ENCODE measurements at regions not wholly inside any gene's neighbourhood (a gene's known extent, or its start where the extent isn't known, plus 50 kb on each side); places are given as distances from the start of the nearest gene placed in this dataset.

DNA sequence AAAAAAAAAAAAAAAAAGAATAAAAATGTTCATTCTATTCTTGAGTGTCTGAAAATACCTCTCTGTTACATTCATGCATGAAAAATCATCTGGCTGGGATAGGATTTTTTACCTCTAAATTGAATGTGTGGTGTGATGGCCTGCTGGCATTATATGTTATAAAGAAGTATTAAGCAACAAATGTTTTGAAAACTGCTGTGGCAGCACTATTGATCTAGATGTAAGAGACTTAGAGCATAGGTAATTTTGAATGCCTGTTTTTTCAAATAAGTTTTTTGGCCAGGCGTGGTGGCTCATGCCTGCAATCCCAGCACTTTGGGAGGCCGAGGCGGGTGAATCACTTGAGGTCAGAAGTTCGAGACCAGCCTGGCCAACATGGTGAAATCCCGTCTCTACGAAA is 147.0 kb upstream of the LINC00305 start:
- H3K9me2 ChIP-seq (replicated peaks; ENCODE audit: insufficient read depth, low read length): no peaks in the 10 kb centered on the region
- H3K4me2 ChIP-seq (ENCODE audit: low read depth, low read length, poor library complexity, severe bottlenecking): no peak overlapping the region
- H3K9me3 ChIP-seq (ENCODE audit: insufficient read depth, low read length): no peaks in the 10 kb centered on the region
- TF ChIP-seq EZH2phosphoT487 (conservative IDR thresholded peaks at IDR 0.05; ENCODE audit: low read length): no peak
- TF ChIP-seq, protein P1, sequence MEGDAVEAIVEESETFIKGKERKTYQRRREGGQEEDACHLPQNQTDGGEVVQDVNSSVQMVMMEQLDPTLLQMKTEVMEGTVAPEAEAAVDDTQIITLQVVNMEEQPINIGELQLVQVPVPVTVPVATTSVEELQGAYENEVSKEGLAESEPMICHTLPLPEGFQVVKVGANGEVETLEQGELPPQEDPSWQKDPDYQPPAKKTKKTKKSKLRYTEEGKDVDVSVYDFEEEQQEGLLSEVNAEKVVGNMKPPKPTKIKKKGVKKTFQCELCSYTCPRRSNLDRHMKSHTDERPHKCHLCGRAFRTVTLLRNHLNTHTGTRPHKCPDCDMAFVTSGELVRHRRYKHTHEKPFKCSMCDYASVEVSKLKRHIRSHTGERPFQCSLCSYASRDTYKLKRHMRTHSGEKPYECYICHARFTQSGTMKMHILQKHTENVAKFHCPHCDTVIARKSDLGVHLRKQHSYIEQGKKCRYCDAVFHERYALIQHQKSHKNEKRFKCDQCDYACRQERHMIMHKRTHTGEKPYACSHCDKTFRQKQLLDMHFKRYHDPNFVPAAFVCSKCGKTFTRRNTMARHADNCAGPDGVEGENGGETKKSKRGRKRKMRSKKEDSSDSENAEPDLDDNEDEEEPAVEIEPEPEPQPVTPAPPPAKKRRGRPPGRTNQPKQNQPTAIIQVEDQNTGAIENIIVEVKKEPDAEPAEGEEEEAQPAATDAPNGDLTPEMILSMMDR (IDR thresholded peaks at IDR 0.05; ENCODE audit: insufficient read depth, low read length, poor library complexity, severe bottlenecking): no peak
- no peak overlapping the region for H3K27ac ChIP-seq (ENCODE audit: low read depth, low read length)
- H3K79me2 ChIP-seq (ENCODE audit: insufficient read depth, low read length): no peaks in the 10 kb centered on the region
- H3K9ac ChIP-seq (ENCODE audit: low read length): no peak overlapping the region
- no peak overlapping the region for H2AFZ ChIP-seq (ENCODE audit: low read depth, low read length, severe bottlenecking)
- no peaks in the 10 kb centered on the region for H3K27me3 ChIP-seq (ENCODE audit: low read length)
- no peaks in the 10 kb centered on the region for H4K20me1 ChIP-seq (ENCODE audit: low read depth, low read length)
- no peaks in the 10 kb centered on the region for H3F3A ChIP-seq (ENCODE audit: insufficient read depth)
- no peak overlapping the region for H3K4me3 ChIP-seq (ENCODE audit: insufficient read depth, low read length, poor library complexity, severe bottlenecking)
- H3K36me3 ChIP-seq (ENCODE audit: low read length): no peaks in the 10 kb centered on the region

- no peaks in the 10 kb centered on the region for H3K79me2 ChIP-seq (ENCODE audit: insufficient read depth, low read length)
- H3K9ac ChIP-seq (ENCODE audit: low read length): no peak overlapping the region
- TF ChIP-seq, protein P1 (IDR thresholded peaks at IDR 0.05; ENCODE audit: insufficient read depth, low read length, poor library complexity, severe bottlenecking): no peak
- TF ChIP-seq EZH2phosphoT487 (conservative IDR thresholded peaks at IDR 0.05; ENCODE audit: low read length): no peak
- no peak overlapping the region for H3K4me2 ChIP-seq (ENCODE audit: low read depth, low read length, poor library complexity, severe bottlenecking)
- no peaks in the 10 kb centered on the region for H3K9me2 ChIP-seq (replicated peaks; ENCODE audit: insufficient read depth, low read length)
- no peak overlapping the region for H2AFZ ChIP-seq (ENCODE audit: low read depth, low read length, severe bottlenecking)
- no peaks in the 10 kb centered on the region for H3K27me3 ChIP-seq (ENCODE audit: low read length)
- no peak overlapping the region for H3K27ac ChIP-seq (ENCODE audit: low read depth, low read length)
- H3K4me3 ChIP-seq (ENCODE audit: insufficient read depth, low read length, poor library complexity, severe bottlenecking): no peak overlapping the region
- no peaks in the 10 kb centered on the region for H3K36me3 ChIP-seq (ENCODE audit: low read length)
- H3K9me3 ChIP-seq (ENCODE audit: insufficient read depth, low read length): no peaks in the 10 kb centered on the region
- no peaks in the 10 kb centered on the region for H3F3A ChIP-seq (ENCODE audit: insufficient read depth)
- no peaks in the 10 kb centered on the region for H4K20me1 ChIP-seq (ENCODE audit: low read depth, low read length)
These were observed 146.1 kb upstream of the LINC00305 start for GRCh38 chr18:64294967-64295366.

- Histone ChIP-seq H3K27me3 (ENCODE audit: low read length) (no peaks in the 10 kb centered on the region), H3F3A (ENCODE audit: insufficient read depth) (no peaks in the 10 kb centered on the region), H3K27ac (ENCODE audit: low read depth, low read length) (no peak overlapping the region), H3K9me3 (ENCODE audit: insufficient read depth, low read length) (no peaks in the 10 kb centered on the region), H3K4me3 (ENCODE audit: insufficient read depth, low read length, poor library complexity, severe bottlenecking) (no peak overlapping the region), H3K36me3 (ENCODE audit: low read length) (no peaks in the 10 kb centered on the region), H3K9ac (ENCODE audit: low read length) (no peak overlapping the region), H3K79me2 (ENCODE audit: insufficient read depth, low read length) (no peaks in the 10 kb centered on the region), H4K20me1 (ENCODE audit: low read depth, low read length) (no peaks in the 10 kb centered on the region), H2AFZ (ENCODE audit: low read depth, low read length, severe bottlenecking) (no peak overlapping the region), H3K4me2 (ENCODE audit: low read depth, low read length, poor library complexity, severe bottlenecking) (no peak overlapping the region), H3K9me2 (replicated peaks; ENCODE audit: insufficient read depth, low read length) (no peaks in the 10 kb centered on the region)
- TF ChIP-seq, protein P1 (IDR thresholded peaks at IDR 0.05; ENCODE audit: insufficient read depth, low read length, poor library complexity, severe bottlenecking): no peak
- no peak for TF ChIP-seq EZH2phosphoT487 (conservative IDR thresholded peaks at IDR 0.05; ENCODE audit: low read length)
These were observed 139.5 kb upstream of the LINC00305 start for GRCh38 chr18:64288432-64288831.

Data from SU-DHL-6 (cell line).